Loucy (cell line): ENCODE measurements at regions not wholly inside any gene's neighbourhood (a gene's known extent, or its start where the extent isn't known, plus 50 kb on each side); places are given as distances from the start of the nearest gene placed in this dataset.

ENCODE experiments used
- H2AFZ ChIP-seq: fragments of 200-600 bp; sonication (generic); 2 replicates; pipeline ENCODE4 v1.6.0; 2016; ENCODE audit warnings: antibody characterized with exemption, mild to moderate bottlenecking, low read length, moderate library complexity
- H3F3A ChIP-seq: fragments of 200-600 bp; 2 replicates; pipeline ENCODE4 v1.6.0; 2016; ENCODE audit warnings: antibody characterized with exemption, low read depth, mild to moderate bottlenecking
- H3K27me3 ChIP-seq: fragments of 200-600 bp; sonication (generic); 2 replicates; pipeline ENCODE4 v1.6.1; 2014; ENCODE audit warnings: low read length, mild to moderate bottlenecking; ENCODE audit not compliant: insufficient read depth, poor library complexity, severe bottlenecking
- H3K36me3 ChIP-seq: fragments of 200-600 bp; sonication (generic); 2 replicates; pipeline ENCODE4 v1.6.1; 2016; ENCODE audit warnings: low read length; ENCODE audit not compliant: insufficient read depth
- H3K4me1 ChIP-seq: fragments of 200-600 bp; sonication (generic); 2 replicates; pipeline ENCODE4 v1.5.1; 2014; ENCODE audit warnings: low read length, mild to moderate bottlenecking; ENCODE audit not compliant: insufficient read depth, poor library complexity, severe bottlenecking
- H3K4me2 ChIP-seq: fragments of 200-600 bp; sonication (generic); 2 replicates; pipeline ENCODE4 v1.6.0; 2014; ENCODE audit warnings: antibody characterized with exemption, low read length, low read depth, mild to moderate bottlenecking; ENCODE audit not compliant: poor library complexity, severe bottlenecking
- H3K4me3 ChIP-seq: fragments of 200-600 bp; sonication (generic); 2 replicates; pipeline ENCODE4 v1.5.1; 2014; ENCODE audit warnings: low read length, mild to moderate bottlenecking, mixed read lengths; ENCODE audit not compliant: poor library complexity, severe bottlenecking
- H3K79me2 ChIP-seq: fragments of 200-600 bp; sonication (generic); 2 replicates; pipeline ENCODE4 v1.6.1; 2014; ENCODE audit warnings: low read length; ENCODE audit not compliant: insufficient read depth
- H3K9ac ChIP-seq: fragments of 200-600 bp; sonication (generic); 2 replicates; pipeline ENCODE4 v1.6.0; 2014; ENCODE audit warnings: mild to moderate bottlenecking, low read depth, low read length, moderate library complexity; ENCODE audit not compliant: poor library complexity, severe bottlenecking
- H3K9me2 ChIP-seq: fragments of 200-600 bp; sonication (generic); replicated peaks from 2 replicates; pipeline ENCODE4 v1.6.1; 2016; ENCODE audit warnings: low read depth, low read length, mixed read lengths
- H3K9me3 ChIP-seq: fragments of 200-600 bp; sonication (generic); 2 replicates; pipeline ENCODE4 v1.6.1; 2014; ENCODE audit warnings: mild to moderate bottlenecking, antibody characterized with exemption, low read length, low read depth; ENCODE audit not compliant: insufficient read depth
- H4K20me1 ChIP-seq: fragments of 200-600 bp; sonication (generic); 2 replicates; pipeline ENCODE4 v1.6.0; 2014; ENCODE audit warnings: antibody characterized with exemption, low read length, mild to moderate bottlenecking; ENCODE audit not compliant: insufficient read depth, poor library complexity, severe bottlenecking
- CTCF ChIP-seq: fragments of 200-600 bp; sonication (generic); conservative IDR thresholded peaks from 2 replicates; pipeline ENCODE4 v1.5.1; 2014; ENCODE audit warnings: mild to moderate bottlenecking, antibody characterized with exemption, low read length
- EZH2phosphoT487 ChIP-seq: fragments of 200-600 bp; IDR thresholded peaks from 2 replicates; pipeline ENCODE4 v1.6.1; 2018; ENCODE audit warnings: antibody characterized with exemption, mild to moderate bottlenecking, moderate library complexity, borderline replicate concordance

DNA sequence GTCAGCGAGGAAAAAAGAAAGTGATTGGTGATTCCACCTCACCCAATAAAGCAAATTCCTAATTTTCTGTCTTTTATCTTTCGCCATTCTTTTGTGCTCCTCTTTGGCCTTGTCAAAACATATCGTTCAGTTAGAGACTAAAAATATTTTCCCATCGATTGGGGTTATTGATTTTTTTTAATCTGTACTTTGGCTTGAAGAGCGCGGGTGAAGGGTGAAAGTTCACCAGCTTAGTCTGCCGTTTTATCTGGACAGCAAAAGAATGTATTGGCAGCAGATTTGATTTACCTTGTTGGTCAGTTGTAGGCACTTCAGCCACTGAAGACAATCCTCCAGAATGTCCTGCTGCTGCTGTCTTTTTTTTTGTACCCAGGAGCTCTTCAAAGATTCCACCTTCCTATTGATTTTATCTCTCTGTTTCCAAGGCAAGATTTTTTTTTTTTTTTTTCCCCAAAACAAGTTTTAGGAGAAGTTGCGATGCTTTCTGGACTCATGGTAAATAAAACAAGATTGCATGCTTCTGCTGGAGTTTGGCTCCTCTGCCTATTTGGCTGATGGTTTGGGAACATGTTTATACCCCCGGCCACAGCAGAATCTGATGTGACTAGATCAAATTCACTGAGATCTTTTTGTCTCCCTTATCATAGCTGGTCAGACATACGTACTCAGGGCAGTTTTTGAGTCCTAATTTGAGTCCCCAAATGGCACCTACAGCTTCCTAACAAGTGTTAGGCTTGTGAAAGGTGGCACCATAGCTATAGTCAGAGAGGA is 269.3 kb upstream of the ONECUT1 start:
- Histone ChIP-seq H3K79me2 (no peaks in the 10 kb centered on the region), H3K4me1 (peaks cover 12% of the 10 kb centered on the region), H3K36me3 (no peaks in the 10 kb centered on the region), H3K9me3 (no peaks in the 10 kb centered on the region), H4K20me1 (no peaks in the 10 kb centered on the region), H3K9ac (no peak overlapping the region), H3K4me2 (no peak overlapping the region), H3K4me3 (no peak overlapping the region), H2AFZ (no peak overlapping the region), H3F3A (no peaks in the 10 kb centered on the region), H3K9me2 (no peaks in the 10 kb centered on the region), H3K27me3 (no peaks in the 10 kb centered on the region)
- TF ChIP-seq CTCF: no peak
- TF ChIP-seq EZH2phosphoT487: no peak

DNA sequence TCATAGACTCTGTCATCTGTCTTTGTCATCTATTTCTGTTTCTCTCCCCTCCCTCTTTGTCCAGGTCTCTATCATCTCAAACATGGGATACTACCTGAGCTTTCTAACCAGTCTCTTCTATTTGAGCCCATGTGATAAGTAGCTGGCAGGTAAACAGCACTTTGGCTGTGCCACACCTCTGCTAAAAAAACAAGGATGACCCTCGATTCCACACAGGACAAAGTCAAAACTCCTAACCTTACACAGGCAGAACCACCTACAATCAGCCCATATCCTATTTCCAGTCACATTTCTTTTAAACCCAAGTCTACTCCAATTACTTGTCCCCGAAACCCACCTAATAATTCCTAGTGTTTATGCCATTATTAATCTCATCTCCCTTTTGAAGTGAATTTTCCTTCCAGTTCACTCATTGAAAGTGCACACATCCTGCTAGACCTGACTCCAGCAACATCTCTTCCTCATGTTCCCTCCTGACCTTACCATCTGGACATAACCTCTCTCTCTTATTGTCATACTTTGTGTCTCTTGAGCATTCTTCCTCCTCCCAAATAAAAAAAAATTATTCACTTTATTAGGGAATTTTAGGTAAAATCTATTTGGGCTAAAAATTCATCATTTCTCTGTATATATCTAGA is 256.1 kb upstream of the ONECUT1 start:
- no peak overlapping the region for H3K4me3 ChIP-seq
- H3K9me3 ChIP-seq: no peaks in the 10 kb centered on the region
- no peak for TF ChIP-seq EZH2phosphoT487
- no peak for TF ChIP-seq CTCF

GRCh38 chr15:53038655-53038941 is 248.5 kb upstream of the ONECUT1 start:
- no peak overlapping the region for H3K4me2 ChIP-seq
- no peak overlapping the region for H3K4me3 ChIP-seq
- TF ChIP-seq CTCF (no peak), EZH2phosphoT487 (no peak)
- no peaks in the 10 kb centered on the region for H4K20me1 ChIP-seq
- H3K9me3 ChIP-seq: no peaks in the 10 kb centered on the region
- no peaks in the 10 kb centered on the region for H3F3A ChIP-seq
- H3K9me2 ChIP-seq: no peaks in the 10 kb centered on the region
- H3K79me2 ChIP-seq: no peaks in the 10 kb centered on the region
- H3K9ac ChIP-seq: no peak overlapping the region
- no peak overlapping the region for H2AFZ ChIP-seq
- H3K36me3 ChIP-seq: no peaks in the 10 kb centered on the region
- no peaks in the 10 kb centered on the region for H3K27me3 ChIP-seq
- no peaks in the 10 kb centered on the region for H3K4me1 ChIP-seq

More for the DNA sequence above, 256.1 kb upstream of the ONECUT1 start:
- H3K4me2 ChIP-seq: no peak overlapping the region
- no peaks in the 10 kb centered on the region for H3F3A ChIP-seq
- H3K79me2 ChIP-seq: no peaks in the 10 kb centered on the region
- H3K4me1 ChIP-seq: no peaks in the 10 kb centered on the region
- H3K9ac ChIP-seq: no peak overlapping the region
- H3K36me3 ChIP-seq: no peaks in the 10 kb centered on the region
- H3K27me3 ChIP-seq: no peaks in the 10 kb centered on the region
- H4K20me1 ChIP-seq: no peaks in the 10 kb centered on the region
- H3K9me2 ChIP-seq: no peaks in the 10 kb centered on the region
- H2AFZ ChIP-seq: no peak overlapping the region
